ENCODE measurements at regions not wholly inside any gene's neighbourhood (a gene's known extent, or its start where the extent isn't known, plus 50 kb on each side); places are given as distances from the start of the nearest gene placed in this dataset.

DNA sequence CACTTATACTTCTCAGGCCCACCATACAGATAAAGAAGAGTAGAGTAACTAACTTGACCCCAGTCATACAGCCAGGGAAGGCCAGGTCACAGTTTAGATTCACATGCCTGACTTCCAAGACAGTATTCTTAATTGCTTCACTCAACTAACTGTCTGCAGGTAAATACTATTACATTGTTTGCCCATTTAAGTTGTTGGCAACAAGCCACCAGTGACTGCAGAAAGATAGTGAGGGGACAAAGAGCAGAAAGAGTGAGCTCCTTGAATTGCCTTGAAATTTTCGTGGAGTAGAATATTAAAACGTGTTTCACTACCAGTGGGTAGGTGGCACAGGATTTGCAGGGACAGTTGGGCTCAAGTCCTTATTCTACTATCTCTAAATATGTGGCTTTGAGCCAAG is 146.3 kb upstream of the RMST start:
- DNase-seq (ENCODE audit: insufficient read length, low spot score) (no peak), FAIRE-seq (no peak)

DNA sequence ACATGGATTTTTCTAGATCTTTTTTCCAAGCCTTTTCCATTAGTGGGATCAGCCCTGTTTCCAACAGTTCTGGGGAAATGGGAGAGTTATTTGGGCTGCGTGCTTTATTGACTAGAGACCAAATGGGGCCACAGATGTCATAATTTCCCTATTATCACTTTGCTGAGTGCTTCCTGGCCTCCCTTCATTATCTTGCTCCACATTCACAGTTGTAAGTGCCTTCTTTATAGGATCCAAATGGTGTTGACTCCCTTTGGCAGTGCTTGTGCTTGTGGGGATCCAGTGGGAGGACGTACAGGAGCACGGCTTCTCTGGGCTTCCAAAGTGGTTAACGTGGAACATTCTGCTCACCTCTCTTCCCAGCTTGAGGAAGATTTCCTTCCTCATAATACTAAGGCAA is 141.0 kb upstream of the RMST start:
- DNase-seq (ENCODE audit: insufficient read length, low spot score), result no peak

DNA sequence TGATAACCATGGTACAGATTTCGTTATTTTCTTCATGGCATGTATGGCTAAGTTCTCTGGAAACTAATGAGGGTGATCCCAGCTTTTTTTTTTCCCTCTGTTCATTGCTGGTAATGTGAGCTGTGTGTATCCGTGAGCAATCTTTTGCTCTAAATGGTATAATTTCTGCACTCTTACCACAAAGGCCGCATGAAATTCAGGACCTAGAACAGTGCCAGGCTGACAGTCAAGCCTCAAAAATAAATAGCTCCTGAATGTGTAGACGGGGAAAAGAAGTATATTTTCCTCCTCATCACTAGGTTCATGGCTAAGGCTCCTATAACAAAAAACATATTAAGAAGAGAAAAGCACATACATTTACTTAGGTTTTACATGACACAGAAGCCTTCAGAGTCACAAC is 140.2 kb upstream of the RMST start:
- FAIRE-seq, result no peak
- DNase-seq (ENCODE audit: insufficient read length, low spot score), result no peak

More for the DNA sequence above, 141.0 kb upstream of the RMST start:
- no peak for FAIRE-seq

DNA sequence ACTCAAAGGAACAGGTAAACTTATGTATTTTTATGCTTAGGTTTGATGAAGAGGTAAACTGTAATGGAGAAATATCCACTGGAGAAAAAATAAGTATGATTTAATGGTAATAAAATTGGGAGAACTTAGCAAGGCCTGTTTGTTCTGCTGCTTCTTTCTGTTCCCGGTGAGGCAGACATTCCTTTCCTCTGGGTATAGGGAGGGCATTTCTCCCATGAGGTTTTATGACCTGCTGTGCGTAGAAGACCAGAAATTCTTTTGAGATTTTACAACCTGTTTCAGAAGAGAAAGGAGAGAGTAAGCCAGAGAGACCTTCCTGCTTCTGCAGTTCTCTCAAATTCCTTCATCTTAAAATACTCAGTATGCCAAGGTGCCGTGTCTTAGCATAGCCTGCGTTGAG is 139.4 kb upstream of the RMST start:
- DNase-seq (ENCODE audit: insufficient read length, low spot score) (no peak), FAIRE-seq (no peak)

DNA sequence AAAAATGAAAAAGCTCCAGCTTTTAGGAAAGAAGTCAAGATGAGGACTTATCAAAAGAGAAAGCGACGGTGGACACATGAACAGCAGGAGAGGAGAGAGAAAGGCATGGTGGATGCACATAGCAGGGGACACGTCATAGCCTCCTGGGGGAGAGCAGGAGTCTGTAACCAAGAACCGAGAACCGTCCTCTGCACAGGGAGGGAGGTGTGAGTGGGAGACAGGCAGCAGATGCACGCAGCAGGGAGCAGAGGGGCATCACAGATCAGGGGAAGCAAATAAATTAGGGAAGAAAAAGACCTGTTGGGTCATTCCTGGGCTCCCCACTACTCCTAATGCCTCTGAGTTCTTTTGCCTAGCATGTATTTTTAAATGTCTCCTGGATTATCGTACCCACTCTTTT is 138.1 kb upstream of the RMST start:
- FAIRE-seq (no peak), DNase-seq (ENCODE audit: insufficient read length, low spot score) (no peak)

DNA sequence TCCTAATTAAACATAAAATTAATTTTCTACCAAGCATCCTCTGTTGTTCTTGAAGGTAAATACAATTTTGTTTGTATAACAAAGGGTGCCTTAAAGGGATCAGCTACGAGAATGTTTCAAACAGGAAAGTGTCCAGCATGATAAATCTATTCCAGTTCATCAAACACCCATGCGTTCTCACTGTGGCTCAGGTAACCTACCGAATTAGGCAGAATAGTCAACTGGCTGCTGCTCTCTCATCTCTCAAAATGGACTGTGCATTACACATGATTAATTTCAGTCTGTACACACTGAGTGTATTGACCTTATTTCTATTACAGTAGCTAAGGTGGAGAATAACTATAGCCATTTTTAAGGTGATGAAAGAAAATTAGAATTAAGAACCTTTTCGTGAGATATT is 127.5 kb upstream of the RMST start:
- no peak for FAIRE-seq
- DNase-seq (ENCODE audit: insufficient read length, low spot score), result no peak

DNA sequence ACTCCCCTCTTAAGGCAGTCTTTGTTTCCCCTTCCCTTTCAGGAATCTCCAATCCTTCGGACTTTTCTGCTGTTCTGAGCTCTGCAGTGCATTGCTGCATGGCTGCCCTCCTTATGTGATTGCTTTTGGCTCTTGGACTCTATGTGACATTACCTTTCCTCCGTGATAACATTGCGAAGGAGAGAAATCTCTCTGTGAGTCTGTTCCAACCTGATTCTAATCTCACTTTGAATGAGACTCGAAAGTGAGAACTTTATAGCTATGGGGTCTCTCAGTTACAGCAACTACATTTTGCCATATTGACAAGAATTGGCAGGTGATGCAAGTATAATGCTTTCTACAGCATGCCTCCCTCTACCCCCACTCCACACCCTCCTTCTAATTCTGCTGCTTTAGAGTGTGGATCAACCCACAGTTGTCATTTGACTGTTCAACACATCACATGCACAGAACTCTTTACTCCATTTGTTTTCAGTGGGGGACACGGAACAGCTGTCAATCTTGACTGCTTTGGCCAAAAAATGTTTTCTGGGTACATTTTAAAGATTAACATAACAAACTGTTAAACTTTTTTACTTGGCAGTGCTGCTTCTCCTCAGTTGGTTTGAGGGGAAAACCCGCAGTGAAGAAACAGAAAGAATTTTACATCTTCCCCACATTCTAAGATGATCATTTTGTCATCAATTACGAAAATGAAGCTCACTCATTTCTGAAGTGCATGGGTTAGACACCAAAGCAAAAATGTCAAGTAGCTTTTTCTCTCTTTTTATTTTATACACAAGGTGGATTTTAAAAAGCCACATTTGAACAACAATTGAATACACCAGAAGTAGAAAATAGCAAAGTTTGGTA is 125.5 kb upstream of the RMST start:
- no peak for FAIRE-seq

DNA sequence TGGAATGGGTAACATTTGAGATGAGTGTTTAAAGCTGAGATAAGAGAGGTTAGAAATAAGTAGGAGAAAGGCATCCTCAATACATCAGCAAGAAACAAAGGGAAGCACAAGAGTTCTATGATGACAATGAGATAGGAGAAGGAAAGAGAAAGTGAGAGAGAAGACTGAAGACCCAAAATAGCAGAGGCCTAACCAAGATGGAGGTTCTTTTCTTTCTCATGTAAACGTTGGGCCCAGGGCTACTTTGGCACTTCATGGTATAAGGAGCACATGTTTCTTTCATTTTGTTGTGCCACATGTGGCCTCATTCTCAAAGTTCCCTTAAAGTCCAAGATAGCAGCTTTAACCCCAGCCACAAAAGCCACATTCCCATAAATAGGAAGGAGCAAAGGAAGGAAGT is 120.5 kb upstream of the RMST start:
- DNase-seq (ENCODE audit: insufficient read length, low spot score) (no peak), FAIRE-seq (no peak)

More for the DNA sequence above, 125.5 kb upstream of the RMST start:
- no peak for DNase-seq (ENCODE audit: insufficient read length, low spot score)

DNA sequence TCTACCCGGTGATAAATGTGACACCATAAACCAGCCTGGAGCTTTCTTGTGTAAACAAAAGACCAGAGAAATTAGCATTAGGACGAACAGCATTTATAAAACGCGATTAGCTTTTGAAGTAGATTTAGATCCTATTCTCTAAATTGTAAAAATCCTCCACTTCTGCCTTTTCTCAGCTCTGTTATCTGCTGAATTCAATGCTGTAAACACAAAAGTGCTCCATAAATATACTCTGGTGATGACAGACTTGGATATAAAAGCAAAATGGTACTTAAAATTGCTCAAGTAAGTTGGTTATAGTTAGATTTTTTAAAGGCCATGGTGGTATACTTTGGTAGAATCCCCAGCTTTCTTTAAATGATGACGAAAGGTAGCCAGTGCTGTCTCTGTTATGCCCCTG is 114.6 kb upstream of the RMST start:
- DNase-seq (ENCODE audit: insufficient read length, low spot score) (no peak), FAIRE-seq (no peak)

DNA sequence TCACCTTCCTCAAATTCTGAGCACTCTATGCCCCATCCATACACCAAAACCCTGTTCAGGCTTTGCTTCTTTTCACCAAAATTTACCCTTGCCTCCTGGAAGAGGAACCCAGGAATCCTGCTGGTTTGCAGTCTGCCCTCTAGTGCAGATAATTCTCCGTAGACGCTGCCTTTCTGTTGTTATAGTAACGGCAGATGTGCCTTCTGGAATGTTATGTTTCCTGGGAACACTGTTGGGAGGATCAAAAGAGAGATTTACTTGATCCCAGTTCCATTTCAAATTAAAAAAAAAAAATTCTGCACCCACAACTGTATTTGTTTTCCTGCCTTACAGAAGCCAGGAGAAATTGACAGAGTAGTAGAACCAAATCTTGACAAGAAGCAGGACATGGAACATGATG is 104.2 kb upstream of the RMST start:
- FAIRE-seq (no peak), DNase-seq (ENCODE audit: insufficient read length, low spot score) (no peak)

DNA sequence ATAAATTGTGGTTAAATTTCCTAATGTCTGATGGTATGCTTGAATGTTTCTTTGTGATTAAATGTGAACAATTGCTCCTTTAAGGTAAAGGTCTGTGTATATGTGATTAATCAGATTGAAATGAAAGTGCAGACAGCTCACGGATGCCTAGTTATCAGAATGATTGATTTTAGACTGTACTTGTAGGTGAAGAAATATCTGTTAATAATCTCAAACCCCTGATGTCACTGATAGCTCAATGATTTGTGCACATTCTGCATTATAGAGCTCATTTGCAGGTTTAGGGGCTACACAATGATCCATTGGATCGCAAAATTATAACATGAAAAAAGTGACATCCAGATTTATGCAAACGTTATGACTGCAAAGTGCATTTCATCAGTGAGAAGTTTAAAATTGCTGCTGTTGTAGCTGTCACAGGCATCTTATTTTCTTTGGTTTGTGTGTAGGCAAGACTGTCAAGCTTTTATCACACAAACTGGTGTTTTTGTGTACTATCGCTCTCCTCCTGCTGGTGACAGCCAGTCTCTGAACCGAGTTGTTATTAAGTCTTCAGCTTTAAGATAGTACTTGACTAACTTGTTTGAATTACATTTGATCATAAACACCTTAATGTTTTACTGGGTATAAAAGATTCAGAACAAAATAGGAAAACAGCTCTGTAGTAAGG is 103.4 kb upstream of the RMST start:
- no peak for DNase-seq (ENCODE audit: insufficient read length, low spot score)
- no peak for FAIRE-seq

DNA sequence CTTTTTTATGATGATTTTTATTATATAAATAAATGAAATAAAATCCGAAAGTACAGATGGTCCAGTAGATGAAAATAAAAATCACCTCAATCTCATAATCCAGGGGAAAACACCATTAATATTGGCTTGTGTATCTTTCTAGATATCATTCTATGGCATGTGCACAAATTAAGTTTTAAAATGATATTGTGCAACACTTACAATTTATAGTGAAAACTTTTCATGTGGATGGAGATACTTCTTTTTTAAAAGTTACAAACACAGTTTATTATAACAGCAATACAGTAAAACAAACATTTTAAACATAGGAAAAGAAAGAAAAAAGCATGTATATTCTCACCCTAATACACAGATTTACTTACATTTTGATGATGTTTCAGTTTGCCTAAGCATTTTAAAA is 98.9 kb upstream of the RMST start:
- DNase-seq (ENCODE audit: insufficient read length, low spot score), result no peak
- no peak for FAIRE-seq

DNA sequence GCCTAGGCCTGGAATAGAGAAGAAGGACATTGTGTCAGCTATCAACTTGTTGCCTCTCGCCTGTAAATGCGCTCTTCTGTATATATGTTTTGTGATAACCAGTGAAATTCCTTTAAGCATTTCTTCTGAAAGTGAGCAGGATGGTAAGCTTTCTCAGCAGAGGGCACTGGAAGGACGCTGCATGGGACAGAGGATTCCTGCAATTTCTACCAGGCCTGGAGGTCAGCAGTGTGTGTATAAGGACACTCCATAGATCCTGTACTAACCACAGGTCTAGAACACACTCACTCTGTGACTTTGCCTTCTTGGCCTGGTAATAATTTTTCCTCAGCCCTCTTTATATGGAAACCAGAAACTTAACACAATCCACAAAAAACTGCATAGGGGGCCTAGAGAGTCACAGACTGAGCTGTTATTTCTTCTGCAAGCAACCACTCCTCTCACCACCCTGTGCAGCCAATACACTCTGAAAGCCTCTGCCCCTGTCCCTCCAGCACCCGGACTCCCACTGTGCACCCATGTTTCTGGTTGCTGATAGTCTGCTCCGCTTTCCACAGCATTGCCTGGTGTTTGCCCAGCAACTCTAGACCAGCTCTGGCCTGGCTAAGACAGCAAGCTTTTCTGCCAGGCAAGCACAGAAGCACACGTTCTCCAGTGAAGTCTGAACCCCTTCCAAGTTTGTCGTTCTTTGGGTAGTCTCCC is 94.0 kb upstream of the RMST start:
- no peak for DNase-seq (ENCODE audit: insufficient read length, low spot score)

DNA sequence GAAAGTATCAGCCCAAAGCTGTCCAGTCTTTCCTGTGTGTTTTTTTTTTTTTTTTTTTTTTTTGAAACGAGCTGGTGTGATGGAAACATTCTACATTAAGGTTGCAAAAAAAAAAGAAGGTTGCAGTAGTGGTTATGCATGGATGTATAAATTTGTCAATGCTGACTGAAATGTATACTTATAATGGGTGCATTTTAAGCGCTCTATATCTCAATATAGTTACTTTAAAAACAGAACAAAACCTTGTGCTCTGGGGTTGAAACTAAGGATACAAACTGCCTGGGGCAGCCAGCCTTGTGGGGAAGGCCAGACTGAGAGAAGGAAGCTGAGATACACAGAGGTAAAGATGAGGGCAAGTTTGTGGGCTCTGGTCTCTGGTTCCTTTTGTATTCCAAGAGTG is 87.3 kb upstream of the RMST start:
- no peak for DNase-seq (ENCODE audit: insufficient read length, low spot score)

More for the DNA sequence above, 94.0 kb upstream of the RMST start:
- FAIRE-seq, result no peak

DNA sequence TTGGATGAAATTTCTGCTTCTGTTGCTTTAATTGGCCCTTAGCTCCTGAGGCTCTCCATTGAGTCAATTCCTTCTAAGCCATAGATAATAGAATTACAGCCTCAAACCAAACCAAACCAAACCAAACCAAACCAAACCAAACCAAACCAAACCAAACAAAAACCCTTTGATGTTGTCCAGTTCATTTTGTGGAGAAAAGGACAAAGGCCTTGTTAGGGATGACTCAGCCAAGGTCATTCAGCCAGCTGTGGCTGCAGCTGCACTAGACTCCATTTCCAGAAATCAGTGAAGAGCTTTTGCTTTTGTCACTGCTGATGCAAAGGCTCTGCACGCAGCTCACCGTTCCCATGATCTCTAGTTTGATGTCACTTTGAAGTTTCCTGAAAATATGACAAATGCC is 82.2 kb upstream of the RMST start:
- FAIRE-seq (no peak), DNase-seq (ENCODE audit: insufficient read length, low spot score) (no peak)

More for the DNA sequence above, 87.3 kb upstream of the RMST start:
- no peak for FAIRE-seq

DNA sequence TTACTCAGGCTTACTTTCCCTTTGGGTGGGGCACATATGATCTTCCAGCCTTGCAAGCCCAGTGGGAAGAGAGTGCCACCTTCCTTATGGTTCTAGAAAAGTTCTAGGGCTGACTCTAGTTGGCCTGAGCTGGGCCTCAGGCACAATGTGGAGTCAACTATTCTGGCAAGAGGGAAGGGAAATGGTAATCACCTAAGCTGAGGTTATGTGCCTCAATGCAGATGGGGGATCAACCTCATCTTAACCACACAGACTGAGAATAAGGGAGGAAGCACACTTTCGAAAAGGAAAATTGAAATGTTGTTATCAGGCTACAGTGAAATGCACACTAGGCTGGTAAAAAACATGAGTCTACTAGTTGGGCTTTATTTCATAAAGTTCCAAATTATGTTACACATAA is 77.5 kb upstream of the RMST start:
- DNase-seq (ENCODE audit: insufficient read length, low spot score) (no peak), FAIRE-seq (no peak)

DNA sequence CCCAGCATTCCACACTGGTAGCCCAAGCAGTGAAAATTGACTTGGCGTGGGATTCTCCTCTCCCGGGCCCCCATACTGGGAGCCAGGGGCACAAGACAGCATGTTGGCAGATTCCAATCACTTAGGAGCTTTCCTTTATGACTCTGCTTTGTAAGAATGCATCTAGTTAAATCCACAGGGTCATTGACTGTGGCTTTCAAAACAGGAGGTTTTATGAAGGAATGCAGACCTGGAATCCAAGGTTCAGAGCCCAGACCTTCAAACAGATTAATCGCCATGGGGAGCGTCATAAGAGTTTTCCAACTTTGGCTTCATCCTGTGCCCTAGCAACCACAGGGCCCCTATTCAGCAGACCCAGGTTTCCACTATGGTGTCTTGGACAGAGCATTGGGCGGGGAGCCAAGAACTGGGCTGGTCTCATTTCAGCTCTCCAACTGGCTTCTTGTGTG is 76.4 kb upstream of the RMST start:
- DNase-seq (ENCODE audit: insufficient read length, low spot score), result no peak
- no peak for FAIRE-seq

DNA sequence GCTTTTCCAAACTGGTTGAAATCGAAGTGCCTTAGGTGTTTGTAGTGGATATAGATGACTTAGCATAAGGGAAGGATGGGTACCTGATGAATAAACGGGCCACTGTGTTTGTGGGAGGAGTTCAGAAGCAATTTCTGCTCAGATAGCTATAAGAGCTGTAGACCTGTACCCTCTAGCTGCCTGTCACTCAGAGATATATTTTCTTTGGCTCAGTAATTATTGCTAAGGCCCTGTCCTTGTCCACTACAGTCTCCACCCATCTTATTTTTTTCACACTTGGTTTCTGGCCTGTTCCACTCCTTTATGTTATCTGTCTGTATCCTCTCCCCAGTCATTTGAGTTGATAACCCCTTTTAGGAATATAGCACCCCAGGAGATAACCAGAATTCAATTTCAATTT is 74.8 kb upstream of the RMST start:
- no peak for DNase-seq (ENCODE audit: insufficient read length, low spot score)
- FAIRE-seq, result no peak

DNA sequence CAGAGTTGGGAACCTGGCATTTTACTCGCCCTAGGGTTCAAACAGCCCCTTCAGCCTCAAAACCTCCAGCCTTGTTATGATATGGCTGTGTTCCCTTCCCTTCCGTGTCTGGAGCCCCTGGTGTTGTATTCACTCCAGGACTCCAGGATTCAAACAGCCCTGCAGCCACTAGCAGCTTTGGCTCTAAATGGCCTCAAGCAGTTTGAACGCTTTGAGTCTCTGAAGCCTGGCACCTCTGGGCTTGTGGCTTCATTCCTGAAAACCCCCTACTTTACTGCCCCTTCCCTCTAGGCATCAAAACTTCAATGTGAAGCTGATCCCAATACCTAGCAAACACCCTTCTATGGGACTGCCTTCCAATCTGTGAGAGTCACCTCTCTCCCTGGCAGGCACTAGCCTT is 67.9 kb upstream of the RMST start:
- no peak for DNase-seq (ENCODE audit: insufficient read length, low spot score)
- no peak for FAIRE-seq

DNA sequence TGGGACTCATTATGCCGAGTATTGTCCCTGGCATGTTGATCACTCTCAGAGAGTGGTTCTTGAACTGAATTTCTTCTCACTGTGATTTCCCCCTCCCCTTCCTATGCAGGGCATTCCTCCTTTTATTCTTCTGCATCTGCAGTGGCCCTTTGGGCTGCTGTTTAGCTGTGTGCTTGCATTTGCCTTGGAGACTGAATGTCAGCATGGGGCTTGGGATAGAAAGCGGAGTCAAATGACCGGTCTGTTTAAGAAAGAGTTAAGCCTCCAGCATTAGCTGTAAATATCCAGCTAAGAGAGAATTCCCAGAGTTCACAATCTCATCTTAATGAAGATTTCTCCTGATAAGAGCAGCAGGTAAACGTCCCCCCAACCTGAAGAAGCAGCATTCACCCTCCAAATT is 65.6 kb upstream of the RMST start:
- FAIRE-seq, result no peak
- no peak for DNase-seq (ENCODE audit: insufficient read length, low spot score)

DNA sequence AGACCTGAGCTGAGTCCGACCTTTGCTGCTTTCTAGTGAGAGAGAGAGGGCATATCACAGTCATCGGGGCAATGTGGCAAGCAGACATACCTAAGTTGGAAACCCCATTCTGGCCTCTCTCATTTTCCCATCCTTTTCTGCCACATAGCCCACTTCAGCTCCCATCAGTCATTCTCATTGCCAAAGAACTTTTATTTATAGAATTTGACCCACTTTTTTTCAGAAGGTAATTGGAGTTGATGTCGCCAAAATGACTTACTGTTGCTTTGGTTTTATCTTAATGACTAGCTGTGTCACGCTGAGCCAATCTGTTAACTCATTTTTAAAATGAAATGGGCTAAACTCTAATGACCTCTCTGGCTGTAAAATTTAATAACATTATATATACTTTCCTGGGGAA is 63.9 kb upstream of the RMST start:
- DNase-seq (ENCODE audit: insufficient read length, low spot score), result no peak
- FAIRE-seq, result no peak

DNA sequence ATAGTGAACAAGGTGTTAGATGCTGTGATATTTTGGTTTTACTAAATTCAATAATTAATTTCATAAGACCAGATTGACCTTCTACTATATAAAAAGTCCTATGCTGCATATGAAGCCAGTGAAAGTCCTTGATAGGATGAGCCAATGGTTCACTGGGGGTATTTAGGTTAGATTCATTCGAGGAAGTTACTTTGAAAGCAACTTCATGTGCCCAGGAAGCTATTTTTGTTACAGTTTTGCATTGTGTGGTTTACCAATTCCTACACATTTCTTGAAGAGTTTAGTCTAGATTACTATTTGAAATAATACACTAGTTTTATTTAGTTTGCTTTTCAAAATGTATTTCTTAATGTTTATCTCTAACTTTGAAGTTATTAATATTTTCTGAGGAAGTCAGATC is 58.5 kb upstream of the RMST start:
- DNase-seq (ENCODE audit: insufficient read length, low spot score) (no peak), FAIRE-seq (no peak)
